ENCODE measurements at regions not wholly inside any gene's neighbourhood (a gene's known extent, or its start where the extent isn't known, plus 50 kb on each side); places are given as distances from the start of the nearest gene placed in this dataset.

DNA sequence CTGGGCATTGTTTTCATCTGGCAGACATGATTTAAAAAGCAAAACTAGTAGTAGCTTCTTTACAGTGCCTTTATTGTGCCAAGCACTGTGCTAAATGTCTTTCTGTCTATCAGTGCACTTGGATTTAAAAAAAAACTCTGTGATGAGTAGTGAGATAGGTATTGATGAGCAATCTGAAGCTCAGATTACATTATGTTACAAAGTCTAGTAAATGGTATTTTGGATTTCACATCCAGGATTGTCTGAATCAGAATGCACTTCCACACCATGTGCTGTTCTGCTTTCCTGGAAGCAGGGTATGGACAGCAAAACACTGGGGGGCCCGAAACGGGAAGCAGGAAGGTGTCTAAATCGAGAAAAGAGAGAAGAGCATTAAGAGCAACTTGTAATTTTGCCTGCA, 103.4 kb upstream of the CCN2 start:
- H3K27me3 ChIP-seq (ENCODE audit: insufficient read depth, low read length): no peaks in the 10 kb centered on the region
- H3K9ac ChIP-seq (ENCODE audit: low read length): no peak overlapping the region
- ChIA-PET POLR2A (no interaction called here), CTCF (no interaction called here), RAD21 (ENCODE audit: low non-redundant PET in 1 of 2, low total read pairs in 2 of 2, uncharacterized antibody in 2 of 2, unreplicated experiment in 2 of 2) (no interaction called here)
- no peak overlapping the region for H3K27ac ChIP-seq (ENCODE audit: low read depth, low read length)
- ATAC-seq: peak; percentile 70
- peak overlapping the region; percentile 56 for H3K4me2 ChIP-seq (ENCODE audit: low read length)
- H4K20me1 ChIP-seq (ENCODE audit: insufficient read depth): no peaks in the 10 kb centered on the region
- DNase-seq (ENCODE audit: low read depth, low spot score): peak; percentile 38
- H3K9me2 ChIP-seq (ENCODE audit: insufficient read depth): no peaks in the 10 kb centered on the region
- TF ChIP-seq CEBPB (IDR thresholded peaks at IDR 0.05; ENCODE audit: low read depth) (peak; percentile 41; the same call in 1 of the 2 replicates), FOSL1 (IDR thresholded peaks at IDR 0.05; ENCODE audit: low read depth) (peak; percentile 86), EZH2 (IDR thresholded peaks at IDR 0.05) (no peak), SP1 (IDR thresholded peaks at IDR 0.05; ENCODE audit: low read depth) (peak; percentile 57), JUND (IDR thresholded peaks at IDR 0.05) (peak; percentile 70), SRF (IDR thresholded peaks at IDR 0.05; ENCODE audit: low read depth) (0 out of 2 replicates have a peak, but pooled peaks have one; percentile 39)
- TF ChIP-seq, protein P1, sequence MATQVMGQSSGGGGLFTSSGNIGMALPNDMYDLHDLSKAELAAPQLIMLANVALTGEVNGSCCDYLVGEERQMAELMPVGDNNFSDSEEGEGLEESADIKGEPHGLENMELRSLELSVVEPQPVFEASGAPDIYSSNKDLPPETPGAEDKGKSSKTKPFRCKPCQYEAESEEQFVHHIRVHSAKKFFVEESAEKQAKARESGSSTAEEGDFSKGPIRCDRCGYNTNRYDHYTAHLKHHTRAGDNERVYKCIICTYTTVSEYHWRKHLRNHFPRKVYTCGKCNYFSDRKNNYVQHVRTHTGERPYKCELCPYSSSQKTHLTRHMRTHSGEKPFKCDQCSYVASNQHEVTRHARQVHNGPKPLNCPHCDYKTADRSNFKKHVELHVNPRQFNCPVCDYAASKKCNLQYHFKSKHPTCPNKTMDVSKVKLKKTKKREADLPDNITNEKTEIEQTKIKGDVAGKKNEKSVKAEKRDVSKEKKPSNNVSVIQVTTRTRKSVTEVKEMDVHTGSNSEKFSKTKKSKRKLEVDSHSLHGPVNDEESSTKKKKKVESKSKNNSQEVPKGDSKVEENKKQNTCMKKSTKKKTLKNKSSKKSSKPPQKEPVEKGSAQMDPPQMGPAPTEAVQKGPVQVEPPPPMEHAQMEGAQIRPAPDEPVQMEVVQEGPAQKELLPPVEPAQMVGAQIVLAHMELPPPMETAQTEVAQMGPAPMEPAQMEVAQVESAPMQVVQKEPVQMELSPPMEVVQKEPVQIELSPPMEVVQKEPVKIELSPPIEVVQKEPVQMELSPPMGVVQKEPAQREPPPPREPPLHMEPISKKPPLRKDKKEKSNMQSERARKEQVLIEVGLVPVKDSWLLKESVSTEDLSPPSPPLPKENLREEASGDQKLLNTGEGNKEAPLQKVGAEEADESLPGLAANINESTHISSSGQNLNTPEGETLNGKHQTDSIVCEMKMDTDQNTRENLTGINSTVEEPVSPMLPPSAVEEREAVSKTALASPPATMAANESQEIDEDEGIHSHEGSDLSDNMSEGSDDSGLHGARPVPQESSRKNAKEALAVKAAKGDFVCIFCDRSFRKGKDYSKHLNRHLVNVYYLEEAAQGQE (IDR thresholded peaks at IDR 0.05; ENCODE audit: low read depth): no peak
- TF ChIP-seq, protein P2, sequence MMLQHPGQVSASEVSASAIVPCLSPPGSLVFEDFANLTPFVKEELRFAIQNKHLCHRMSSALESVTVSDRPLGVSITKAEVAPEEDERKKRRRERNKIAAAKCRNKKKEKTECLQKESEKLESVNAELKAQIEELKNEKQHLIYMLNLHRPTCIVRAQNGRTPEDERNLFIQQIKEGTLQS (IDR thresholded peaks at IDR 0.05): peak; percentile 50; the same call in 1 of the 2 replicates
- TF ChIP-seq, protein P3, sequence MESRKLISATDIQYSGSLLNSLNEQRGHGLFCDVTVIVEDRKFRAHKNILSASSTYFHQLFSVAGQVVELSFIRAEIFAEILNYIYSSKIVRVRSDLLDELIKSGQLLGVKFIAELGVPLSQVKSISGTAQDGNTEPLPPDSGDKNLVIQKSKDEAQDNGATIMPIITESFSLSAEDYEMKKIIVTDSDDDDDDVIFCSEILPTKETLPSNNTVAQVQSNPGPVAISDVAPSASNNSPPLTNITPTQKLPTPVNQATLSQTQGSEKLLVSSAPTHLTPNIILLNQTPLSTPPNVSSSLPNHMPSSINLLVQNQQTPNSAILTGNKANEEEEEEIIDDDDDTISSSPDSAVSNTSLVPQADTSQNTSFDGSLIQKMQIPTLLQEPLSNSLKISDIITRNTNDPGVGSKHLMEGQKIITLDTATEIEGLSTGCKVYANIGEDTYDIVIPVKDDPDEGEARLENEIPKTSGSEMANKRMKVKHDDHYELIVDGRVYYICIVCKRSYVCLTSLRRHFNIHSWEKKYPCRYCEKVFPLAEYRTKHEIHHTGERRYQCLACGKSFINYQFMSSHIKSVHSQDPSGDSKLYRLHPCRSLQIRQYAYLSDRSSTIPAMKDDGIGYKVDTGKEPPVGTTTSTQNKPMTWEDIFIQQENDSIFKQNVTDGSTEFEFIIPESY (IDR thresholded peaks at IDR 0.05; ENCODE audit: extremely low read depth, insufficient replicate concordance, low read length): no peak
- TF ChIP-seq, protein P4, sequence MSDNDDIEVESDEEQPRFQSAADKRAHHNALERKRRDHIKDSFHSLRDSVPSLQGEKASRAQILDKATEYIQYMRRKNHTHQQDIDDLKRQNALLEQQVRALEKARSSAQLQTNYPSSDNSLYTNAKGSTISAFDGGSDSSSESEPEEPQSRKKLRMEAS (IDR thresholded peaks at IDR 0.05): peak; percentile 68
- H3K36me3 ChIP-seq (ENCODE audit: control insufficient read depth in 1 of 2, insufficient read depth in 2 of 2, low read length in 2 of 2): no peaks in the 10 kb centered on the region
- no peaks in the 10 kb centered on the region for H3K79me2 ChIP-seq (ENCODE audit: insufficient read depth, low read length)
- intact Hi-C loops (cut with micrococcal nuclease): no loop called here
- peak overlapping the region; percentile 93 for H2AFZ ChIP-seq (ENCODE audit: low read depth, low read length, poor library complexity, severe bottlenecking)
- no TSS peak for BruUV-seq (replicated peaks)
- no peaks in the 10 kb centered on the region for H3K9me3 ChIP-seq (ENCODE audit: control insufficient read depth in 1 of 2, insufficient read depth in 1 of 2, low read depth in 1 of 2, low read length in 2 of 2)
- peaks cover 4 to 11% of the 10 kb centered on the region in 2 experiments for H3K4me1 ChIP-seq (ENCODE audit: control insufficient read depth in 1 of 2, insufficient read depth in 2 of 2, low read length in 2 of 2)
- 0 out of 4 replicates have a peak overlapping the region, but pooled peaks of 1 of the 2 experiments have one; percentile 6 for H3K4me3 ChIP-seq (replicated peaks in 1 of 2; ENCODE audit: low read depth in 1 of 2, low read length in 2 of 2)

Data from HCT116 (cell line).